Keratinocyte (primary cell): ENCODE measurements at regions not wholly inside any gene's neighbourhood (a gene's known extent, or its start where the extent isn't known, plus 50 kb on each side); places are given as distances from the start of the nearest gene placed in this dataset.

Experiments
- DNase-seq: peaks from one replicate; pipeline ENCODE4 v3.0.0-alpha.2; 2011; ENCODE audit warnings: low read depth, missing footprints, low spot score
- FAIRE-seq: peaks from 2 replicates; lab custom pipeline; 2011; peaks lifted over from hg19 to GRCh38; lab: Jason Lieb, UNC
- H2AFZ ChIP-seq: 2 replicates; pipeline ENCODE4 v1.6.0; 2012; ENCODE audit warnings: low read length, control low read depth, inconsistent platforms; ENCODE audit not compliant: control insufficient read depth
- H3K27ac ChIP-seq: 2 replicates; pipeline ENCODE4 v1.5.1; 2011; ENCODE audit warnings: low read length; ENCODE audit not compliant: control insufficient read depth, insufficient read depth
- H3K27me3 ChIP-seq: 3 replicates; pipeline ENCODE4 v1.6.0; 2011; ENCODE audit warnings: low read length; ENCODE audit not compliant: control insufficient read depth, insufficient read depth; ENCODE audit errors: extremely low read depth
- H3K36me3 ChIP-seq, 2 experiments: 2 replicates in 1 of 2; 3 replicates in 1 of 2; pipeline ENCODE4 v1.5.1; 2011; ENCODE audit warnings: low read length in 2 of 2, mild to moderate bottlenecking in 1 of 2; ENCODE audit not compliant: control insufficient read depth in 2 of 2, insufficient read depth in 2 of 2; ENCODE audit errors: extremely low read depth in 1 of 2
- H3K4me1 ChIP-seq: 3 replicates; pipeline ENCODE4 v1.5.1; 2011; ENCODE audit warnings: low read length; ENCODE audit not compliant: control insufficient read depth, insufficient read depth; ENCODE audit errors: extremely low read depth
- H3K4me2 ChIP-seq: 3 replicates; pipeline ENCODE4 v1.6.0; 2011; ENCODE audit warnings: low read depth, low read length; ENCODE audit not compliant: control insufficient read depth, insufficient read depth; ENCODE audit errors: extremely low read depth
- H3K4me3 ChIP-seq, 3 experiments: fragments of 200-600 bp in 1 of 3; sonication (generic) in 1 of 3; 2 replicates in 2 of 3; 3 replicates in 1 of 3; pipeline ENCODE4 v1.5.1; 2011 to 2016; ENCODE audit warnings: low read length in 3 of 3, mild to moderate bottlenecking in 3 of 3, control low read depth in 2 of 3, inconsistent platforms in 1 of 3, low read depth in 1 of 3, mixed read lengths in 1 of 3, mixed run types in 1 of 3, moderate library complexity in 1 of 3; ENCODE audit not compliant: control insufficient read depth in 2 of 3, insufficient read depth in 2 of 3; ENCODE audit errors: extremely low read depth in 1 of 3
- H3K79me2 ChIP-seq: 2 replicates; pipeline ENCODE4 v1.6.0; 2012; ENCODE audit warnings: low read length; ENCODE audit not compliant: control insufficient read depth, insufficient read depth
- H3K9ac ChIP-seq: 3 replicates; pipeline ENCODE4 v1.6.0; 2011; ENCODE audit warnings: low read length; ENCODE audit not compliant: control insufficient read depth, insufficient read depth; ENCODE audit errors: extremely low read depth
- H3K9me1 ChIP-seq: 3 replicates; pipeline ENCODE4 v1.6.0; 2011; ENCODE audit warnings: low read length; ENCODE audit not compliant: control insufficient read depth, insufficient read depth; ENCODE audit errors: extremely low read depth
- H3K9me3 ChIP-seq: 2 replicates; pipeline ENCODE4 v1.5.1; 2012; ENCODE audit warnings: low read depth, low read length; ENCODE audit not compliant: control insufficient read depth
- H4K20me1 ChIP-seq: 3 replicates; pipeline ENCODE4 v1.6.0; 2011; ENCODE audit warnings: low read length; ENCODE audit not compliant: control insufficient read depth, insufficient read depth; ENCODE audit errors: extremely low read depth
- CTCF ChIP-seq, 3 experiments: IDR thresholded peaks in 1 of 3; conservative IDR thresholded peaks in 1 of 3; optimal IDR thresholded peaks in 1 of 3; 2 replicates in 2 of 3; 3 replicates in 1 of 3; pipeline versions ENCODE3 to v1.5.1; 2011; ENCODE audit warnings: low read length in 3 of 3, mild to moderate bottlenecking in 3 of 3, moderate library complexity in 2 of 3, control low read depth in 1 of 3, inconsistent platforms in 1 of 3; ENCODE audit not compliant: insufficient read depth in 2 of 3; ENCODE audit errors: extremely low read depth in 1 of 3
- EZH2 ChIP-seq: IDR thresholded peaks from one replicate; pipeline ENCODE4 v1.6.1; 2012; ENCODE audit warnings: inconsistent platforms, mild to moderate bottlenecking, low read length, moderate library complexity
- dilution Hi-C: fragments of 300-500 bp; cut with MboI; formaldehyde crosslinking; loops from one replicate; pipeline ENCODE4 v1.7.0; 2020; ENCODE audit warnings: low sequenced_read_pairs; ENCODE audit not compliant: extremely low pct_ligation_motif_present

GRCh38 chr11:69972351-69972802 lies 105.7 kb upstream of the ANO1 start:
- Histone ChIP-seq H3K27me3 (peaks cover 13% of the 10 kb centered on the region), H3K4me1 (no peaks in the 10 kb centered on the region), H3K4me3 (no peak overlapping the region), H3K4me2 (no peak overlapping the region), H3K9me1 (no peaks in the 10 kb centered on the region), H3K36me3 (no peaks in the 10 kb centered on the region), H3K79me2 (no peaks in the 10 kb centered on the region), H3K27ac (no peak overlapping the region), H4K20me1 (no peaks in the 10 kb centered on the region), H3K9me3 (no peaks in the 10 kb centered on the region), H2AFZ (no peak overlapping the region), H3K9ac (no peak overlapping the region)
- DNase-seq (no peak), FAIRE-seq (no peak)
- TF ChIP-seq EZH2 (no peak), CTCF (optimal IDR thresholded peaks at IDR 0.05 in 1 of 3, IDR thresholded peaks at IDR 0.05 in 1 of 3, conservative IDR thresholded peaks at IDR 0.05 in 1 of 3; ENCODE audit: extremely low read depth in 1 of 3, insufficient read depth in 2 of 3, low read length in 3 of 3) (no peak)
- dilution Hi-C loops, result no loop called here

- no peak overlapping the region for H3K27ac ChIP-seq
Observed at GRCh38 chr11:69974528-69974927, 103.6 kb upstream of the ANO1 start.

More at GRCh38 chr11:69974528-69974927, 103.6 kb upstream of the ANO1 start:
- Histone ChIP-seq H4K20me1 (no peaks in the 10 kb centered on the region), H3K4me1 (no peaks in the 10 kb centered on the region), H3K79me2 (no peaks in the 10 kb centered on the region), H3K9me1 (no peaks in the 10 kb centered on the region), H3K4me3 (no peak overlapping the region), H3K36me3 (no peaks in the 10 kb centered on the region), H3K9ac (no peak overlapping the region), H3K4me2 (no peak overlapping the region), H2AFZ (no peak overlapping the region), H3K9me3 (no peaks in the 10 kb centered on the region), H3K27me3 (peaks cover 8% of the 10 kb centered on the region)
- FAIRE-seq, result no peak
- dilution Hi-C loops, result no loop called here
- no peak for DNase-seq
- no peak for TF ChIP-seq EZH2
- TF ChIP-seq CTCF (optimal IDR thresholded peaks at IDR 0.05 in 1 of 3, IDR thresholded peaks at IDR 0.05 in 1 of 3, conservative IDR thresholded peaks at IDR 0.05 in 1 of 3; ENCODE audit: extremely low read depth in 1 of 3, insufficient read depth in 2 of 3, low read length in 3 of 3), result no peak
